GM12864 (cell line): ENCODE measurements at regions not wholly inside any gene's neighbourhood (a gene's known extent, or its start where the extent isn't known, plus 50 kb on each side); places are given as distances from the start of the nearest gene placed in this dataset.

Experiments
- DNase-seq: peaks from one replicate; pipeline ENCODE4 v3.0.0-alpha.2; 2011; ENCODE audit warnings: low read depth
- H3K4me3 ChIP-seq: 2 replicates; pipeline ENCODE4 v1.5.1; 2011; ENCODE audit warnings: mild to moderate bottlenecking, low read depth, low read length, control low read depth
- TF ChIP-seq, protein P1 (sequence below): IDR thresholded peaks from 2 replicates; pipeline ENCODE4 v1.5.1; 2011; ENCODE audit warnings: low read depth, mild to moderate bottlenecking, moderate library complexity, low read length, control low read depth, inconsistent platforms; ENCODE audit errors: missing control alignments

DNA sequence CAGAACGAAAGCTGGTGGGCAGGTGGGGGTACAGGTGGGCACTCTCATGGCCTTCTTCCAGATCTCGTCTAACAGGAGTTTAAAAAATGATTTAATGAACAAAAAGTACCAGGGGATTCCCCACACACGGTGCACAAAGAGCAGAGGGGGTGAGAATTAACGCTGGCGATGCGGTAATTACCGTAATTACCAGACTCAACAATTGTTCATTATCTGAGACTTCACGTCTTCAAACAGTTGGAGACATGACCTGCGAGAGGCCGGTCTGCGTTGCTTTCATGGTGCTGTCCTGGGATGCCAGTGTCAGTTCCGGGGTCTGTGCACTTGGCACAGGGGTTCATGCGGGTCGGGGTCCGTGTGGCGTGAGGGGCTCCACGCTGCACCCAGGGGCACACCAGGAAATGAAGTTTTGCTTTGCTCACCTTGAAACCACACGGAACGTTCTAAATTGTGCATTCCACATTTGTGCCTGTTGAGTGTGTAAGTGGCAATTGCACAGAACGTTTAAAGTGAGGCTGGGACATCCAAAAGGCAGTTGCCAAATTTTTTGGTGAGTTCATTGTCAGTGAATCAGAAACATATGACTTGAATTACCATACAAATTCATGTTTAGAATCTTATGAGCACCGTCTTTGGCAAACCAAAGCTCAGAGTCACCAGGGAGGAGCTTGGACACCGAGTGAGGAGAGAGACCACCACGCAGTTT is 256.4 kb upstream of the IRX1 start:
- TF ChIP-seq, protein P1, sequence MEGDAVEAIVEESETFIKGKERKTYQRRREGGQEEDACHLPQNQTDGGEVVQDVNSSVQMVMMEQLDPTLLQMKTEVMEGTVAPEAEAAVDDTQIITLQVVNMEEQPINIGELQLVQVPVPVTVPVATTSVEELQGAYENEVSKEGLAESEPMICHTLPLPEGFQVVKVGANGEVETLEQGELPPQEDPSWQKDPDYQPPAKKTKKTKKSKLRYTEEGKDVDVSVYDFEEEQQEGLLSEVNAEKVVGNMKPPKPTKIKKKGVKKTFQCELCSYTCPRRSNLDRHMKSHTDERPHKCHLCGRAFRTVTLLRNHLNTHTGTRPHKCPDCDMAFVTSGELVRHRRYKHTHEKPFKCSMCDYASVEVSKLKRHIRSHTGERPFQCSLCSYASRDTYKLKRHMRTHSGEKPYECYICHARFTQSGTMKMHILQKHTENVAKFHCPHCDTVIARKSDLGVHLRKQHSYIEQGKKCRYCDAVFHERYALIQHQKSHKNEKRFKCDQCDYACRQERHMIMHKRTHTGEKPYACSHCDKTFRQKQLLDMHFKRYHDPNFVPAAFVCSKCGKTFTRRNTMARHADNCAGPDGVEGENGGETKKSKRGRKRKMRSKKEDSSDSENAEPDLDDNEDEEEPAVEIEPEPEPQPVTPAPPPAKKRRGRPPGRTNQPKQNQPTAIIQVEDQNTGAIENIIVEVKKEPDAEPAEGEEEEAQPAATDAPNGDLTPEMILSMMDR = no peak
- DNase-seq = no peak

DNA sequence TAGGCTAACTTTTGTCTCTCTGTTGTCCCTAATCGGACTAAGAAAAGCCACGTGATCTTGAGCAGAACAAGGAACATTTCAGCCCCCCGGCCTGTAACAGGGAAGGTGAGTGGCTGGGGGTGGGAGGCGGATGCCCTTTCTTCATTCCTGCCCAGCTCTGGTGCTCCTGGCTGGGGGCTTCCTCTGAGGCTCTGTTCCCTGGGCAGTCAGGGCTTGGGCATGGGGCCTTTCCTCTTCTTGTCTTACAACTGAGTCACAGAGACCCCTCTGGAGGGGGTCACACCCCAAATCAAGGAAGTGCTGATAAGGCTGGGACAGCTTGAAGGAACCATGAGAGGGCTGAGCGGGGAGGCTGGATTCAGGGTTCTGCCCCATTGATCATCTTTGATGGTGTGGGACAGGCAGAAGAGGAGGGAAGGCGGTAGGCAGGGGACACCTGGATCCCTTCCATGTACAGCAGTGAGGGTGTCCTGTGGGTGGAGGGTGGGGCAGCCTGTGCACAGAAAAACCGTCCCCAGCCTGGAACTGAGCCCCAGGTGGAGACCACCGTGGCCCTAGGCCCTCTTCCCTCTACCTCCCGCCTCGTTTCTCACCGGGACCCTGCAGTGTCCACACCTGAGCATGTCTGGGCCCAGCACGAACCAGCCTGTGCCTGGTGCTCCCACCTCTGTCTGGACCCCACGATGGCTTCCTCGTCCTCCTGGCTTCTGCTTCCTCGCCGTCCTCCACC is 257.7 kb upstream of the IRX1 start:
- TF ChIP-seq, protein P1 = no peak
- DNase-seq = no peak
- no peak overlapping the region for H3K4me3 ChIP-seq

More for the DNA sequence above, 256.4 kb upstream of the IRX1 start:
- no peak overlapping the region for H3K4me3 ChIP-seq

DNA sequence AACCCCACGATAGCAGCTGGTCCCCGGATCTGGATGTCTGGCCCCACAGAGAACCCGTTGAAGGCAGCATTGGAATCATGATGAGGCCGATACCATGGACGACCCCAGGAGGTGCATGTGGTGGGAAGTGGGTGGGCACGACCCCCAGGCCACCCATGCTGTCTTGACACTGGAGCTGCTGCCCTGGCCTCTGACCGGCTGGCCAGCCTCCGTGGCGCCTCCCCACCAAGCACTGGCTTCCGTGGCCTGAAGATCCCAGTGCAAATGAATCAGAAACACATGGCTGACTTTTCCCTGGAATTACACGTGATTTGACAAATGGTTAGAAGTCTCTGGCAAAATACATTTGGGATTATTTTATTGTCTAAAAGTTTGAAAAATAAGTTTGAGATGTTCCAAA is 259.0 kb upstream of the IRX1 start:
- TF ChIP-seq, protein P1 = no peak
- no peak overlapping the region for H3K4me3 ChIP-seq
- no peak for DNase-seq

DNA sequence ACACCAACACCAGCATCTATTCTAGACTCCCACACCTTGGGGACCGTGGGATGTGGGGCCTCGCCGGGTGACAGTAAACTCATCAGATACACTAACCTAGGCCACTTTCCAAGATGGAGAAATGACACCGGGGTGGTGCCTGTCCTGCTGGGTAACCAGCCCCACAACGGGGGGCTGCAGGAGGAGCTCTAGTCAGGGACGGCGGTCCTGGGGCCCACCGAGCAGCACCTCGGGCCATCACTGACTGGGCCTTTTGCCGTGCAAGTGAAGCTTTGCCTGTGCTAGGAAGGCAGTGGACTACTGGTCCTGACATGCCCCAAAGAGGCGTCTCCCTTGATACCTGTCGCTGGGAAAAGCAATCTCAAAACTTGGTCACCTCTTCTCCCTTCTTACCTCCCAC is 260.3 kb upstream of the IRX1 start:
- no peak for DNase-seq
- TF ChIP-seq, protein P1 = no peak
- no peak overlapping the region for H3K4me3 ChIP-seq

DNA sequence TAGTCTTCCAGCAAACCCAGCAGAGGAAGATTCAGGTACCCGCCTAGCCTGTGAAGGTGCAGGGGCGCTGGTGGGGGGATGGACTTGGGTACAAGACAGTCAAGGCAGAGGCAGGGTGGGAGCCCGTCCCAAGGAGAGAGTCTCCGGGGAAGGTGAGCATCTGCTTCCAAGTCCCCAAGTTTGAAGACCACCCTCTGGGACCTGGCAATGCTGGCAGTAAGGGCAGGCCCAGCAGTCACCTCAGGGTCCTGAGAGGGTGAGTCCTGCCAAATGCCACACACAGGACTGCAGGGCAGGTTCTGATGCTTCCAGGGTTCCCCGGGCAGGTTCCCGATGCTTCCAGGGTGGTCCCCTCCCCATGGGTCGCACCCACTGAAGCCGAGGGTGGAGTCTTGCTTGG is 261.8 kb upstream of the IRX1 start:
- TF ChIP-seq, protein P1 = no peak
- no peak for DNase-seq

DNA sequence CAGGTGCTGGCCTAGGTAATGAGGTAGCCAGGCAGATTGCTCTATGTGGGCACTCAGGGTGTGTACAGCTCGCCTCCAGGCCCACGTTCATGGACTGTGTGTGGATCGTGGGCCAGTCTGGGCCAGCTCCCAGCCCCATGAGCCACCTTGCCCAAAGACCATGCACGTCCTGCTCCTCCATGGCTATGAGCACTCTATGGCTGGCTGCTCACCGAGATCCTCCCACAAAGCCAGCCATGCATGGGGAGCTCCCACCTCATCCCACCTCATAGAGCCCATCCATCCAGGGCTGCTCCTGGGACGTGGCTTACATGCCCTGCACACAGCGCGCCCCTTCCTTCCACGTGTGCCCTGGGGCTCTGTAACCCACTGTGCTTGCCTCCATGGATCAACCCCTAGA is 262.5 kb upstream of the IRX1 start:
- DNase-seq = no peak
- no peak overlapping the region for H3K4me3 ChIP-seq
- TF ChIP-seq, protein P1 = no peak

More for the DNA sequence above, 261.8 kb upstream of the IRX1 start:
- H3K4me3 ChIP-seq = no peak overlapping the region

DNA sequence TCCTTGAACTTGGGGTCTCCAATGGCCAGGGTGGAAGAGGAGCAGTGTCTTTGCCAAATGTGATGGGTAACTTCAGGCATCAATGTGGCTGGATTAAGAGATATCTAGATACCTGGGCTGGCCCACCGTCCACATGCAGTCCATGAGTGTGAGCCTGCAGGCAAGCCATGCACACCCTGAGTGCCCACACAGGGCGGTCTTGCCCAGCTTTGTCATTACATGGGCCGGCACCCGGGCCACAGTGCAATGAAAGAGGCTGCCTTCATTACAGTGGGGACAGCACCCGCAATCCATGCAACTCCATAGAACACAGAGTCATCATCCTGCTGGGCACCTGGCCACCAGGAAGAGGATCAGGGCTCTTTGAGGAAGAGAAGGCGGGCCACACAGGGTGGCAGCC is 263.8 kb upstream of the IRX1 start:
- H3K4me3 ChIP-seq = no peak overlapping the region
- TF ChIP-seq, protein P1 = no peak
- DNase-seq = no peak
